Spinal cord (tissue), 9 donors: ENCODE measurements at regions not wholly inside any gene's neighbourhood (a gene's known extent, or its start where the extent isn't known, plus 50 kb on each side); places are given as distances from the start of the nearest gene placed in this dataset.
A peak's percentile ranks its signal among the peaks of the same experiment; 100 is the strongest.

Experiments used
- DNase-seq, 6 donors: peaks; one replicate each; pipeline versions ENCODE4 v3.0.0 to v3.0.0-alpha.2; 2013 to 2015; ENCODE audit warnings: low spot score in 6 of 6, low read depth in 4 of 6
- H3K27ac ChIP-seq: one replicate; pipeline ENCODE4 v1.5.1; 2013; ENCODE audit warnings: low read depth, low read length, control low read depth
- H3K27me3 ChIP-seq: one replicate; pipeline ENCODE4 v1.6.1; 2013; ENCODE audit warnings: low read length; ENCODE audit not compliant: control insufficient read depth, insufficient read depth
- H3K36me3 ChIP-seq: one replicate; pipeline ENCODE4 v1.6.1; 2013; ENCODE audit warnings: low read length; ENCODE audit not compliant: control insufficient read depth, insufficient read depth
- H3K4me1 ChIP-seq: one replicate; pipeline ENCODE4 v1.6.1; 2013; ENCODE audit warnings: low read length; ENCODE audit not compliant: control insufficient read depth, insufficient read depth
- H3K4me3 ChIP-seq: one replicate; pipeline ENCODE4 v1.5.1; 2013; ENCODE audit warnings: low read depth, low read length, control low read depth
- H3K9me3 ChIP-seq: one replicate; pipeline ENCODE4 v1.6.1; 2013; ENCODE audit warnings: low read length; ENCODE audit not compliant: control insufficient read depth, insufficient read depth
- WGBS: methylation state at CpG from one replicate; pipeline ENCODE4 v1.1.5; 2013; ENCODE audit warnings: missing lambda C conversion rate; ENCODE audit not compliant: insufficient coverage; 5-methylcytosine and 5-hydroxymethylcytosine counted together
- donor health status: healthy.

- H3K4me1 ChIP-seq, result peaks cover 50% of the 10 kb centered on the region
- no peaks in the 10 kb centered on the region for H3K9me3 ChIP-seq
- peak overlapping the region; percentile 69 for H3K27ac ChIP-seq
- H3K27me3 ChIP-seq, result no peaks in the 10 kb centered on the region
- WGBS, result 88% methylated on average over 4 of the region's 4 CpGs
- no peak for DNase-seq
- H3K4me3 ChIP-seq, result no peak overlapping the region
- peaks cover 11% of the 10 kb centered on the region for H3K36me3 ChIP-seq
Observed at GRCh38 chr9:127553793-127554192, 58.3 kb upstream of the STXBP1 start.

- H3K9me3 ChIP-seq, result no peaks in the 10 kb centered on the region
- DNase-seq, result no peak
- H3K27ac ChIP-seq, result peak overlapping the region; percentile 71
- H3K4me1 ChIP-seq, result peaks cover 58% of the 10 kb centered on the region
- WGBS, result 57% methylated on average over 10 of the region's 15 CpGs
- H3K27me3 ChIP-seq, result no peaks in the 10 kb centered on the region
- no peak overlapping the region for H3K4me3 ChIP-seq
- H3K36me3 ChIP-seq, result peaks cover 13% of the 10 kb centered on the region
Observed at GRCh38 chr9:127554966-127555839, 56.9 kb upstream of the STXBP1 start.

GRCh38 chr9:127555840-127556820 lies 55.9 kb upstream of the STXBP1 start:
- WGBS, result 65% methylated on average over 10 of the region's 13 CpGs
- peak overlapping the region; percentile 84 for H3K27ac ChIP-seq
- H3K4me1 ChIP-seq, result peaks cover 60% of the 10 kb centered on the region

GRCh38 chr9:127556871-127557270 lies 55.2 kb upstream of the STXBP1 start:
- Histone ChIP-seq H3K9me3 (no peaks in the 10 kb centered on the region), H3K4me3 (no peak overlapping the region), H3K36me3 (peaks cover 20% of the 10 kb centered on the region), H3K27me3 (no peaks in the 10 kb centered on the region), H3K27ac (peak overlapping the region; percentile 84), H3K4me1 (peaks cover 63% of the 10 kb centered on the region)
- no peak for DNase-seq
- 83% methylated on average over 3 of the region's 4 CpGs for WGBS

More at GRCh38 chr9:127555840-127556820, 55.9 kb upstream of the STXBP1 start:
- peaks cover 19% of the 10 kb centered on the region for H3K36me3 ChIP-seq
- H3K27me3 ChIP-seq, result no peaks in the 10 kb centered on the region
- no peak overlapping the region for H3K4me3 ChIP-seq
- peak in 1 of 6 donors; percentile 32 for DNase-seq
- no peaks in the 10 kb centered on the region for H3K9me3 ChIP-seq

GRCh38 chr9:127557466-127557869 lies 54.6 kb upstream of the STXBP1 start:
- peaks cover 64% of the 10 kb centered on the region for H3K4me1 ChIP-seq
- DNase-seq, result peak in 1 of 6 donors; percentile 71
- H3K27me3 ChIP-seq, result no peaks in the 10 kb centered on the region
- no peak overlapping the region for H3K4me3 ChIP-seq
- WGBS, result 14% methylated on average over 4 of the region's 5 CpGs
- H3K36me3 ChIP-seq, result peaks cover 22% of the 10 kb centered on the region
- H3K9me3 ChIP-seq, result no peaks in the 10 kb centered on the region
- peak overlapping the region; percentile 84 for H3K27ac ChIP-seq

GRCh38 chr9:127557998-127558546 lies 54.0 kb upstream of the STXBP1 start:
- Histone ChIP-seq H3K27ac (peak overlapping the region; percentile 84), H3K4me1 (peaks cover 67% of the 10 kb centered on the region), H3K4me3 (no peak overlapping the region), H3K9me3 (no peaks in the 10 kb centered on the region), H3K36me3 (peaks cover 25% of the 10 kb centered on the region), H3K27me3 (no peaks in the 10 kb centered on the region)
- peak in 1 of 6 donors; percentile 50 for DNase-seq
- WGBS, result 37% methylated on average over 7 of the region's 11 CpGs

- Histone ChIP-seq H3K4me1 (peaks cover 70% of the 10 kb centered on the region), H3K27me3 (no peaks in the 10 kb centered on the region), H3K4me3 (no peak overlapping the region), H3K27ac (peak overlapping the region; percentile 84), H3K9me3 (no peaks in the 10 kb centered on the region), H3K36me3 (peaks cover 30% of the 10 kb centered on the region)
- DNase-seq, result no peak
- 61% methylated on average over 9 of the region's 9 CpGs for WGBS
Observed at GRCh38 chr9:127558581-127559246, 53.4 kb upstream of the STXBP1 start.

- Histone ChIP-seq H3K4me3 (no peak overlapping the region), H3K27ac (peak overlapping the region; percentile 84), H3K27me3 (no peaks in the 10 kb centered on the region), H3K4me1 (peaks cover 64% of the 10 kb centered on the region), H3K36me3 (peaks cover 30% of the 10 kb centered on the region), H3K9me3 (no peaks in the 10 kb centered on the region)
- DNase-seq, result no peak
- 76% methylated on average over 5 of the region's 5 CpGs for WGBS
Observed at GRCh38 chr9:127559247-127559680, 52.8 kb upstream of the STXBP1 start.
